Neural progenitor cell (in vitro differentiated cells): ENCODE measurements at regions not wholly inside any gene's neighbourhood (a gene's known extent, or its start where the extent isn't known, plus 50 kb on each side); places are given as distances from the start of the nearest gene placed in this dataset.

Experiments
- CTCF ChIP-seq: fragments of 200-600 bp; sonication (generic); IDR thresholded peaks from 2 replicates; pipeline ENCODE4 v1.5.1; 2017; ENCODE audit warnings: antibody characterized with exemption, mild to moderate bottlenecking
- EZH2 ChIP-seq: fragments of 200-600 bp; sonication (generic); IDR thresholded peaks from 2 replicates; pipeline ENCODE4 v1.6.1; 2017; ENCODE audit warnings: antibody characterized with exemption, mild to moderate bottlenecking, moderate library complexity
- EZH2phosphoT487 ChIP-seq: fragments of 200-600 bp; sonication (generic); IDR thresholded peaks from 2 replicates; pipeline ENCODE4 v1.6.1; 2017; ENCODE audit warnings: antibody characterized with exemption

GRCh38 chr20:57840066-57840465 is 130.3 kb upstream of the PMEPA1 start:
- TF ChIP-seq CTCF = no peak
- TF ChIP-seq EZH2 = no peak
- TF ChIP-seq EZH2phosphoT487 = no peak
